NCI-H2227 (cell line): ENCODE measurements at regions not wholly inside any gene's neighbourhood (a gene's known extent, or its start where the extent isn't known, plus 50 kb on each side); places are given as distances from the start of the nearest gene placed in this dataset.
"Not testable (repeated sequence)": the region's sequence is repeated elsewhere in the genome, so short reads cannot be mapped to it uniquely, and the experiment has no call there.

ENCODE experiments used
- DNase-seq: peaks from one replicate; lab custom pipeline; 2025; ENCODE audit not compliant: unreplicated experiment; lab: John Stamatoyannopoulos, UW

GRCh38 chr5:3120028-3120427, 368.6 kb upstream of the IRX2 start:
- no peak for DNase-seq

GRCh38 chr5:3119435-3119834, 368.0 kb upstream of the IRX2 start:
- no peak for DNase-seq

GRCh38 chr5:3118340-3118739, 366.9 kb upstream of the IRX2 start:
- DNase-seq, result no peak

- DNase-seq, result no peak
Observed at GRCh38 chr5:3116366-3116765, 364.9 kb upstream of the IRX2 start.

GRCh38 chr5:3114467-3114866, 363.0 kb upstream of the IRX2 start:
- no peak for DNase-seq

- DNase-seq, result no peak
Observed at GRCh38 chr5:3110371-3110770, 358.9 kb upstream of the IRX2 start.

- no peak for DNase-seq
Observed at GRCh38 chr5:3107156-3107611, 355.7 kb upstream of the IRX2 start.

GRCh38 chr5:3105581-3105980, 354.1 kb upstream of the IRX2 start:
- DNase-seq, result no peak

GRCh38 chr5:3105172-3105571, 353.7 kb upstream of the IRX2 start:
- DNase-seq, result no peak

GRCh38 chr5:3104429-3105060, 353.1 kb upstream of the IRX2 start:
- DNase-seq, result no peak

- no peak for DNase-seq
Observed at GRCh38 chr5:3103262-3103811, 351.9 kb upstream of the IRX2 start.

- DNase-seq, result no peak
Observed at GRCh38 chr5:3102531-3102930, 351.1 kb upstream of the IRX2 start.

- DNase-seq, result no peak
Observed at GRCh38 chr5:3101561-3101960, 350.1 kb upstream of the IRX2 start.

GRCh38 chr5:3100921-3101551, 349.6 kb upstream of the IRX2 start:
- DNase-seq, result no peak

- no peak for DNase-seq
Observed at GRCh38 chr5:3099954-3100353, 348.5 kb upstream of the IRX2 start.

- no peak for DNase-seq
Observed at GRCh38 chr5:3099526-3099925, 348.0 kb upstream of the IRX2 start.

GRCh38 chr5:3098821-3099220, 347.3 kb upstream of the IRX2 start:
- no peak for DNase-seq

GRCh38 chr5:3092664-3093063, 341.2 kb upstream of the IRX2 start:
- no peak for DNase-seq

- DNase-seq, result no peak
Observed at GRCh38 chr5:3092211-3092610, 340.7 kb upstream of the IRX2 start.

GRCh38 chr5:3091040-3091774, 339.7 kb upstream of the IRX2 start:
- no peak for DNase-seq

- not testable (repeated sequence) for DNase-seq
Observed at GRCh38 chr5:3090305-3090704, 338.8 kb upstream of the IRX2 start.

GRCh38 chr5:3080366-3080765, 328.9 kb upstream of the IRX2 start:
- no peak for DNase-seq
